ENCODE measurements at regions not wholly inside any gene's neighbourhood (a gene's known extent, or its start where the extent isn't known, plus 50 kb on each side); places are given as distances from the start of the nearest gene placed in this dataset.

- TF ChIP-seq ESRRG (CRISPR knock-in tag; IDR thresholded peaks at IDR 0.05) (no peak), ZNF70 (CRISPR knock-in tag; IDR thresholded peaks at IDR 0.05) (no peak), ZC3H10 (CRISPR knock-in tag; IDR thresholded peaks at IDR 0.05) (no peak), BACH2 (CRISPR knock-in tag; IDR thresholded peaks at IDR 0.05; ENCODE audit: borderline replicate concordance) (no peak)
These were observed 123.6 kb upstream of the RGMA start (continued) for GRCh38 chr15:93212578-93212977.

- no peak for ATAC-seq
- TF ChIP-seq OSR1 (CRISPR knock-in tag; IDR thresholded peaks at IDR 0.05) (no peak), TCF4 (CRISPR knock-in tag; IDR thresholded peaks at IDR 0.05; ENCODE audit: borderline replicate concordance) (no peak), ARNTL (CRISPR knock-in tag; IDR thresholded peaks at IDR 0.05; ENCODE audit: borderline replicate concordance, low read depth) (no peak), CSRNP3 (CRISPR knock-in tag; IDR thresholded peaks at IDR 0.05) (no peak), RARB (CRISPR knock-in tag; IDR thresholded peaks at IDR 0.05) (no peak), ZFP3 (CRISPR knock-in tag; IDR thresholded peaks at IDR 0.05) (no peak), ZNF565 (CRISPR knock-in tag; conservative IDR thresholded peaks at IDR 0.05; ENCODE audit: low read depth) (no peak), POU6F1 (CRISPR knock-in tag; IDR thresholded peaks at IDR 0.05; ENCODE audit: borderline replicate concordance, low read depth) (no peak), ZNF70 (CRISPR knock-in tag; IDR thresholded peaks at IDR 0.05) (no peak), CSDC2 (CRISPR knock-in tag; IDR thresholded peaks at IDR 0.05) (no peak), CREB5 (CRISPR knock-in tag; IDR thresholded peaks at IDR 0.05; ENCODE audit: low read depth) (no peak), TOX (CRISPR knock-in tag; IDR thresholded peaks at IDR 0.05; ENCODE audit: borderline replicate concordance) (no peak), TSHZ2 (CRISPR knock-in tag; IDR thresholded peaks at IDR 0.05) (no peak), ESRRG (CRISPR knock-in tag; IDR thresholded peaks at IDR 0.05) (no peak), ZC3H10 (CRISPR knock-in tag; IDR thresholded peaks at IDR 0.05) (no peak), ZNF8 (CRISPR knock-in tag; IDR thresholded peaks at IDR 0.05) (no peak), BACH2 (CRISPR knock-in tag; IDR thresholded peaks at IDR 0.05; ENCODE audit: borderline replicate concordance) (no peak), GLIS3 (CRISPR knock-in tag; IDR thresholded peaks at IDR 0.05) (no peak), SNAI2 (CRISPR knock-in tag; IDR thresholded peaks at IDR 0.05) (no peak), PPARA (CRISPR knock-in tag; IDR thresholded peaks at IDR 0.05; ENCODE audit: borderline replicate concordance) (no peak)
These were observed 122.0 kb upstream of the RGMA start for GRCh38 chr15:93210995-93211394.

GRCh38 chr15:93209690-93210445 lies 120.9 kb upstream of the RGMA start:
- ATAC-seq = no peak
- TF ChIP-seq TSHZ2 (CRISPR knock-in tag; IDR thresholded peaks at IDR 0.05) = no peak
- TF ChIP-seq GLIS3 (CRISPR knock-in tag; IDR thresholded peaks at IDR 0.05) = no peak
- TF ChIP-seq ZFP30 (CRISPR knock-in tag; IDR thresholded peaks at IDR 0.05) = no peak
- TF ChIP-seq OSR1 (CRISPR knock-in tag; IDR thresholded peaks at IDR 0.05) = no peak
